ENCODE measurements at regions not wholly inside any gene's neighbourhood (a gene's known extent, or its start where the extent isn't known, plus 50 kb on each side); places are given as distances from the start of the nearest gene placed in this dataset.
"Not testable (repeated sequence)": the region's sequence is repeated elsewhere in the genome, so short reads cannot be mapped to it uniquely, and the experiment has no call there.

- Mint-ChIP-seq H3K4me3 (no peak overlapping the region), H3K4me1 (no peaks in the 10 kb centered on the region), H3K36me3 (no peaks in the 10 kb centered on the region), H3K27ac (no peak overlapping the region), H3K27me3 (ENCODE audit: low read depth in 3 of 3) (peaks cover 0 to 2% (median 0%) of the 10 kb centered on the region in 3 donors), H3K9me3 (peaks cover 18 to 43% (median 30%) of the 10 kb centered on the region in 7 donors)
- H3K9ac ChIP-seq (ENCODE audit: insufficient read depth, low read length, poor library complexity, severe bottlenecking): no peak overlapping the region
- no peak overlapping the region for H3K27ac ChIP-seq (ENCODE audit: low read depth in 1 of 2, low read length in 2 of 2)
- WGBS (ENCODE audit: insufficient coverage): no CpG with 5 or more reads among the region's 2 CpGs
- H3K9me3 ChIP-seq (replicated peaks in 1 of 2; ENCODE audit: control insufficient read depth in 1 of 2, insufficient read depth in 1 of 2, low read length in 2 of 2): peaks cover 31 to 39% of the 10 kb centered on the region in 2 donors
- H3K4me3 ChIP-seq (replicated peaks in 1 of 3; ENCODE audit: low read depth in 2 of 3, low read length in 3 of 3): no peak overlapping the region
- no peak overlapping the region for H3K4me2 ChIP-seq (replicated peaks; ENCODE audit: extremely low read depth, low read length, poor library complexity, severe bottlenecking)
- H3K4me1 ChIP-seq (ENCODE audit: control insufficient read depth in 1 of 2, insufficient read depth in 2 of 2, low read length in 2 of 2): no peaks in the 10 kb centered on the region
- intact Hi-C loops (cut with micrococcal nuclease): no loop called here
- no peak for TF ChIP-seq CTCF (IDR thresholded peaks at IDR 0.05)
- no peaks in the 10 kb centered on the region for H3K79me2 ChIP-seq (ENCODE audit: insufficient read depth, low read length)
- no peaks in the 10 kb centered on the region for H3K36me3 ChIP-seq (replicated peaks in 1 of 2; ENCODE audit: control insufficient read depth in 1 of 2, insufficient read depth in 2 of 2, low read length in 2 of 2)
- DNase-seq: no peak
- no peaks in the 10 kb centered on the region for H3K27me3 ChIP-seq (ENCODE audit: control insufficient read depth in 2 of 2, insufficient read depth in 2 of 2, low read length in 2 of 2)
- no peaks in the 10 kb centered on the region for H4K20me1 ChIP-seq (ENCODE audit: insufficient read depth, low read length)
- H2AFZ ChIP-seq (ENCODE audit: insufficient read depth, low read depth, low read length, poor library complexity, severe bottlenecking): no peak overlapping the region
Measured at GRCh38 chr7:63065684-63066083, 933.0 kb upstream of the ZNF722 start.

GRCh38 chr7:63066235-63066634 is 932.4 kb upstream of the ZNF722 start:
- H3K27me3 ChIP-seq (ENCODE audit: control insufficient read depth in 2 of 2, insufficient read depth in 2 of 2, low read length in 2 of 2); H2AFZ ChIP-seq (ENCODE audit: insufficient read depth, low read depth, low read length, poor library complexity, severe bottlenecking); H3K9ac ChIP-seq (ENCODE audit: insufficient read depth, low read length, poor library complexity, severe bottlenecking); H3K27me3 Mint-ChIP-seq (ENCODE audit: low read depth in 3 of 3); H3K79me2 ChIP-seq (ENCODE audit: insufficient read depth, low read length); H3K4me2 ChIP-seq (replicated peaks; ENCODE audit: extremely low read depth, low read length, poor library complexity, severe bottlenecking); H3K27ac ChIP-seq (ENCODE audit: low read depth in 1 of 2, low read length in 2 of 2); intact Hi-C loops (cut with micrococcal nuclease); H3K36me3 ChIP-seq (replicated peaks in 1 of 2; ENCODE audit: control insufficient read depth in 1 of 2, insufficient read depth in 2 of 2, low read length in 2 of 2); H3K4me3 Mint-ChIP-seq; H3K4me1 ChIP-seq (ENCODE audit: control insufficient read depth in 1 of 2, insufficient read depth in 2 of 2, low read length in 2 of 2); H3K27ac Mint-ChIP-seq; H3K4me3 ChIP-seq (replicated peaks in 1 of 3; ENCODE audit: low read depth in 2 of 3, low read length in 3 of 3); H3K4me1 Mint-ChIP-seq; H4K20me1 ChIP-seq (ENCODE audit: insufficient read depth, low read length); H3K36me3 Mint-ChIP-seq; DNase-seq: not testable (repeated sequence)
- no CpG with 5 or more reads among the region's 4 CpGs for WGBS (ENCODE audit: insufficient coverage)
- peaks cover 36 to 45% of the 10 kb centered on the region in 2 donors for H3K9me3 ChIP-seq (replicated peaks in 1 of 2; ENCODE audit: control insufficient read depth in 1 of 2, insufficient read depth in 1 of 2, low read length in 2 of 2)
- H3K9me3 Mint-ChIP-seq: peaks cover 23 to 46% (median 32%) of the 10 kb centered on the region in 7 donors
